ENCODE measurements at regions not wholly inside any gene's neighbourhood (a gene's known extent, or its start where the extent isn't known, plus 50 kb on each side); places are given as distances from the start of the nearest gene placed in this dataset.
"Not testable (repeated sequence)": the region's sequence is repeated elsewhere in the genome, so short reads cannot be mapped to it uniquely, and the experiment has no call there.

DNA sequence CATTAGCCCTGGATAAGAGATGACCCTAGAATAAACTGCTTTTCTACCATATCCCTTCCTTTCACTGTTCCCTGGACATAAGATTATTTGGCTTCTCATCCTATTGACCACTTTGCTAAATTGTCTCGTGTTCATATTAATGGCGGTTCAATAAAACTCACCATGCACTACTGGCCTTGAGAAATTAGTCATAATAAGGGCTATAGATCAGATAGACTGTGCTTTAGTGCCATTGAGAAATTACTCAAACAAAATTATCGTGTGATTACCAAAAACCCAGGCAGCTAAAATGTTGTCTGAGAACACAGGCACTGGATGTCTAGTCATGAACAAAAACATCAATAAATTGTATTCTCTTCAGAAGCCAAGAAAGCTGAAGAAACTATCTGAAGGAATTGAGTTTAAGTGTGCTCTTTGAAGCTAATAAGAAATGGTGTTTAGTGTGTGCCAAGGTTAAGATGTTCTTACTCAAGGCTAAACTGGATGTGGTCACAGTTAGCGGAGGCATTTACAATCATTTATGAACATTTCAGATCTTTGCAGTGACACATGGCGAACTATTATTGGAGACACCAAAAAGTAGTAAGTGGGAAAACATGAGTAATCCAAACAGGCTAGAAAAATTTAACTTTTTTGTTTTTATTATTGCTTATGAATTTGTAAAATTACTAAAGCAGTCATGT lies 460.4 kb upstream of the RORB start:
- DNase-seq, result no peak

DNA sequence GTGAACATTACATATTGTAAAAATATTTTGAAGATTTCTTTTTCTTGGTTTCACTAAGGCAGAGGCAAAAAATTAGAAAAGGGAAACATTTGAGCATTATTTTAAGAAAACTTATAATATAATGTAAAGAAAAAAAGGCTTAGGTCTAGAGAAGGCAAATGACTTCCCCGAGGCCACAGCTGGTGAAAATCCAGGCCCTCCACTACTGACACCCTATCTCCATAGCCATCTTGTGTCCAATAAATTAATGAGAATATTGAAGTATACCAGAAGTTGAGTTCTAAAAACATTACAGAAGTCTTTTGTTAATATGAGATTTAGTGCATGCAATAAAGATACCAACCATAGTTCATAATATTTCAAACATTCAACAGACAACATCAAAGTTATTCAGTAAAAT lies 459.9 kb upstream of the RORB start:
- no peak for DNase-seq

DNA sequence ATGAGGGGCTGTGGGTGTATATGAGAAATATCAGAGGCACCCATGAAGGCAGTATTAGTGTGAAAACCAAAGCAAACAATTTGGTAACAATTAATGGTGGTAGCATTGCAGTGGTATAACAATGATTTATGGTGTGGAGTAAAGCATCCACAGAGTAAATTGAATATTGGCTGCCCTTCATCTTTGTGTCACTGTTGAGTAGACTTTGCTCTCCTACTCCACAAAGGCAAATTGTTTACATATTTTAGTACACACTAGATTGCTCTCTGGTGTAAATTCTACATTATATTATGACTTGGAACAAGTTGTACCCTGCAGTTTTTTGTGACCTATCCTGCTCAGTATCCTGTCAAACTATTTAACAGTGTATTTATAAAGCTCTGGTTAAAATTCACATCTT lies 455.5 kb upstream of the RORB start:
- DNase-seq, result no peak

DNA sequence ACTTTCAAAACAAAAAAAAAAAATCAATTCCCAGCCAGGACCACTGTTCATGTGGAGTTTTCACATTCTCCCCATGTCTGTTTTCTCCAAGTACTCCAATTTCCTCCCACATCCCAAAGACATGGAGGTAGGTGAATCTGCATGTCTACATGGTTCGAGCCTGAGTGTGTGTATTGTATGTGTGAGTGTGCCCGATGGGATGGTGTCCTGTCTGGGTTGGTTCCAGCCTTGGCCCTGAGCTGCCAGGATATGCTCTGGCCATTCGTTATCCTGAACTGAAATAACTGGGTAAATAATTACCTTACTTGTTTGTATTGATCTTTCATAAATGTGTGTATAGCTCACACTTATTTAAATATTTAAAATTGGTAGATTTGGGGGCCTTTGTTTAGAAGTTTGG lies 452.3 kb upstream of the RORB start:
- no peak for DNase-seq

DNA sequence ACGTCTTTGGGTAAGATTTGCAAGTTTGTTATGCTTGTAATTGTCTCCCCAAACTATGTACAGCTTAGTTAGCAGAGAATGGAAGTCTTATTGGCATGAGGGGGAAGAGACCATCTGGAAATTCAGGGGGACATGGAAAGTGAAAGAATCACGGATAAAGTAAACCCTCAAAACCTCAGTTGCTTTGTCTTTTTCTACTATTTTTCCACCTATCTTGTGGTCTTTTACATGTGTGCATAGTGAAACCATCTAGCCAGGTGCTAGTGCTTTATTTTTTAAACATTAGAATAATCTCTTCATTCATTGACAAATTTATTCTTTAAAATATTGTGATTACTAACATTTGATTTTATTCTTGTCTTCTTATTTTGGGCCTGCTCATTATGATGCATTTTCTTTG lies 441.1 kb upstream of the RORB start:
- DNase-seq, result no peak

DNA sequence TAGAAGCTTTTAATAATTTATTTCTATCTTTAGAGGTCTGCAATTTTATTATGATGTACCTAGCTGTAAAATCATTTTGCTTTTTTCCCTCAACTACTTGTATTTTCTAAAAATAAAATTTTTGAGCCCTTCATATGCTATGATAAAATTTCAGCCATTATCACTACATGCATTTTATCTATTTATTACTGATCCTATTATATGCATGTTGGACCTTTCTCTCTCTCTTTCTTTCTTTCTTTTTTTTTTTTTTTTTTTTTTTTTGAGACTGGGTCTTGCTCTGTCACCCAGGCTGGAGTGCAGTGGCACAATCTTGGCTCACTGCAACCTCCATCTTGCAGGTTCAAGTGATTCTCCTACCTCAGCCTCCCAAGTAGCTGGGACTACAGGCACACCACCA lies 440.1 kb upstream of the RORB start:
- not testable (repeated sequence) for DNase-seq

DNA sequence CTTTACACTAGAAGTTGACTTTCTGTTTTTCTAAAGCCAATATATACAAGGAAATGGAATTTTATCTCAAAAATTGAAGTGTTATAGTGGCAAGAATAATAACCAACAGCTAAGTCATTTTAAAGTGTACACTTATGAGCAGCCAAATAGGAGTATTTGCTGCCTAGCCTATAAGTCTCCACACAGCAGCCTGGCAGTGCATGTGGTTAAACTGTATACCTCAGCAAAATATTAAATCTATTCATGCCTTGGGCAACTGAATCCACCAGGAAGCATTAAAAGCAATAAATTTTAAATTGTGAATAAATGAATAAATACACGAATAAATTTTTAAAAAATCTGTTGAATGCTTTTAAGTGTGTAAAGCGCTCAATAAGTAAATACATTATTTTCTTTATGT lies 432.4 kb upstream of the RORB start:
- DNase-seq, result no peak

DNA sequence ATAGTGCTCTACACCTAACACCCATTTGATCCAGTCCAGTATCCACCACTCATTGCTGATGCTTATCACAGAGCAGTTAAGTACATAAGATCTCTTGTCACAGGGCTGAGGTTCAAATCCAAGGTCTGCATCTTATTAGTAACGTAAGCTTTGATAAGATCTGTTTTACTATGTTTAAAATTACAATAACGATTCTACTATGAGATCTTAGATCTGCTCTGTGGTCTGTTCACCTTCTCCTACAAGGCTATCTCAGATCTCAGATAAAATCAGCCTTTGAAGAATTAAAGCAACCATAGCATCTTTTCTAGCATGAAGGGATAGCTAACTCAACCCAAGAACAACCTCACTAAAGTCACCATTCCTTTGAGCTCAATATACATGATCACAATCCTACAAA lies 431.0 kb upstream of the RORB start:
- no peak for DNase-seq

DNA sequence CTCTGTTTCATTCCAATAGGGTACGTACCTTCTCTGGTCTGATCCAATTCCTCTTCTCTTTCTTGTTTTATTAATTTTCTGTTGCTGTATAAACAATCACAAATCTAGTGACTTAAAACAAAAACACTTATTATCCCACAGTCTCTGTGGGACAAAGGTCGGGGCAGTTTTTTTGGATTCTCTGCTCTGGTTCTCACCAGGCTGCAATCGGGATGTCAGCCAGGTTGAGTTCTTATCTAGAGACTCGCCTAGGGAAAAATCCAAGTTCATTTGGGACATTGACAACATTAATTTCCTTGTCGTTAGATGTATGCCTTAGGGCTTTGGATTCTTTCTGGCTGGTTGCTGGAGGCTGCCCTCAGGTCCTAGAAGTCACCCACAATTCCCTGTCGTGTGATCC lies 430.5 kb upstream of the RORB start:
- DNase-seq, result no peak

DNA sequence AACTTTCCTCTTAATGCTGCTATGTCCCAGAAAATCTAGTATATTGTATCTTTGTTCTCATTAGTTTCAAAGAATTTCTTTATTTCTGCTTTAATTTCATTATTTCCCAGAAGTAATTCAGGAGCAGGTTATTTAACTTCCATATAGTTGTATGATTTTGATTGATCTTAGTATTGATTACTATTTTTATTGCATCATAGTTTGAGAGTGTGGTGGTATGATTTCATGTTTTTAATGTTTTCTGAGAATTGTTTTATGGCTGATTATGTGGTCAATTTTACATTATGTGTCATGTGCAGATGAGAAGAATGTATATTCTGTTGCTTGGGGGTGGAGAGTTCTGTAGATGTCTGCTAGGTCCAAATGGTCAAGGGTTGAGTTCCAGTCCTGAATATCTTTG lies 425.6 kb upstream of the RORB start:
- DNase-seq, result no peak

DNA sequence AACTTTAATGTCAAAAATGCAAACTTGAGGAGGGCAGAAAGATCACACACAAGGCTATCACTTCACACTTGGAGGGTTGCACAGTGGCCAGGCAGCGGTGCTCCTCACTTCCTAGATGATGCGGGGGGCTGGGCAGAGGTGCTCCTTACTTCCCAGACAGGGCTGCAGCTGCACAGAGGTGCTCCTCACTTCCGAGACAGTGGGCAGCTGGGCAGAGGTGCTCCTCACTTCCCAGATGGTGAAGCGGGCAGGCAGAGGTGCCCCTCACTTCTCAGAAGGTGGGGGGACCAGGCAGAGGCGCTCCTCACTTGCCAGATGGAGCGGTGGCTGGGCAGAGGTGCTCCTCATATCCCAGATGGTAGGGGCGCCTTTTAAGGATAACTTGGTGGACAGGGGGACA lies 423.2 kb upstream of the RORB start:
- DNase-seq, result no peak

DNA sequence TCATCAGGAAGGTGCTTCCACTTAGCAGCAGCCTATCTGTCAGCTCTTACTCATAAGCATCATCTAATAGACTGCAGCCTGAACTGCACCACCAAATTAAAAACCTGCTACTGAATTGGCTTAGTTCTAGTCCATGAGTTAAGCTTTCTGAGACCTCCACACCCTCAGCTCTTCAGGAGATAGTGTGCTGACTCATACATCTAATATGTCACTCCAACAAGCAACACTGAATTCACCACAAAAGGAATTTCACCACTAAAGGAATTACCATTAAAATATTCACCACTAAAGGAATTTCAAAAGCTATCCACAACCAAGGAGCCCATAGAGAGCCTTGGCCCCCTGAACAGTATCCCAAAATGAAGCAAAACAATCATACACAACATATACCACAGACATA lies 418.5 kb upstream of the RORB start:
- DNase-seq, result no peak

DNA sequence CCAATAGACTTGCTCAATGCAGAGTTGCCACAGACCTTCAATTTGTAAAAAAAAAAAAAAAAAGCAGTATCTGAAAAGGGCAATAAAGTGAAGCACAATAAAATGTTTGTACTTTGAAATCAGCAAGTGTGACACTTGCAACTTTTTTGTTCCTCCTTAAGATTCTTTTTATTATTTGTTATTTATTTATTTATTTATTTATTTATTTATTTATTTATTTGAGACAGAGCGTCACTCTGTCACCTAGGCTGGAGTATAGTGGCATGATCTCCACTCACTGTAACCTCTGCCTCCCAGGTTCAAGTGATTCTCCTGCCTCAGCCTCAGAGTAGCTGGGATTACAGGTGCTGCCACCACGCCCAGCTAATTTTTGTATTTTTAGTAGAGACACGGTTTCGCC lies 416.5 kb upstream of the RORB start:
- not testable (repeated sequence) for DNase-seq

DNA sequence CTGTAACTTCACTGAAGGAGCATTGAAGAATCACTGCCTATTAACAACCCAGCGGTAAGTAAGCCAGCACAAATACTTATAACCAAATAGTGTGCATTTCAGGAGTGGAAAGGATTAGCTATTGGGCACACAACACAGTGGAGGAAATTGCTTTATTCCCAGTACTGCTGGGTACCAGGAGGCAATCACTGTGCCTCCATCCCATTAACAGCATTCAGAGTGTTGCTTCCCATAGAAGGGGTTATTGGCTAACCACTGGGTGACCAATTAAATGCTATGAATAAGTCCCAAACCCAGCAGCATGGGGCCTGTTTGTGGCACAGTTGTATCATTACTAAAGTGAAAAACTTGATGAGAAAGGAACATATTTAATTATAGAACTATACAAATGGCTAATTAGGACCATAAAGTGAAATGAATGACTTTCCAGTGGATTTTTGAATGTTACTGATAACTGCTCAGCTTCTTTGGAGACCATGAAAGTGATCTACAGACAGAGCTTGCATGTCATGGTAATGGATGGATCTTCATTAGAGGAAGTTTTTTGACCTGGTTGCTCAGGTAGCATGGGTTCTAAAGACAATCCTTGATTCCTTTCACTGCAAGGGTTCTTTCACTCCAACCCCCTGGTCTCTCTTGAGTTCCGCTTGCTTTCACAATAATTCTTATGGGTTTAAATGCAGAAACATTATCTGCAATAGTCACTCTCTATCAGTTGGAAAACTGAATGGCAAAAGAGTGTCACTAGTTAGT lies 413.3 kb upstream of the RORB start:
- DNase-seq, result no peak

DNA sequence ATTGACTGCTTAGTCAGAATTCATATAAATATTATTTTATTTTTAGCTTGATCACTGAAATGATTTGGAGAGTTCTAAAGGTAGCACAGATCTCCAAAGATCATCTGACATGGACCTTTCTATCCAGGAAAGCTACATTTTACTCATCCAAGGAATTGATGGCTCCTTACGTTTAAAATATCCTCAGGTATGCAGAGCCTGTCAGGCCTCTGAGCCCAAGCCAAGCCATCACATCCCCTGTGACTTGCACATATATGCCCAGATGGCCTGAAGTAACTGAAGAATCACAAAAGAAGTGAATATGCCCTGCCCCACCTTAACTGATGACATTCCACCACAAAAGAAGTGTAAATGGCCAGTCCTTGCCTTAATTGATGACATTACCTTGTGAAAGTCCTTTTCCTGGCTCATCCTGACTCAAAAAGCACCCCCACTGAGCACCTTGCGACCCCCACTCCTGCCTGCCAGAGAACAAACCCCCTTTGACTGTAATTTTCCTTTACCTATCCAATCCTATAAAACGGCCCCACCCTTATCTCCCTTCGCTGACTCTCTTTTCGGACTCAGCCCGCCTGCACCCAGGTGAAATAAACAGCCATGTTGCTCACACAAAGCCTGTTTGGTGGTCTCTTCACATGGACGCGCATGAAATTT lies 411.6 kb upstream of the RORB start:
- not testable (repeated sequence) for DNase-seq

DNA sequence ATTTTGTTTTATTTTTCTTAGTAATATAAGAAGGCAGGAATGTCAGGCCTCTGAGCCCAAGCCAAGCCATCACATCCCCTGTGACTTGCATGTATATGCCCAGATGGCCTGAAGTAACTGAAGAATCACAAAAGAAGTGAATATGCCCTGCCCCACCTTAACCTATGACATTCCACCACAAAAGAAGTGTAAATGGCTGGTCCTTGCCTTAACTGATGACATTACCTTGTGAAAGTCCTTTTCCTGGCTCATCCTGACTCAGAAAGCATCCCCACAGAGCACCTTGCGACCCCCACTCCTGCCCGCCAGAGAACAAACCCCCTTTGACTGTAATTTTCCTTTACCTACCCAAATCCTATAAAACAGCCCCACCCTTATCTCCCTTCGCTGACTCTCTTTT lies 406.2 kb upstream of the RORB start:
- DNase-seq, result not testable (repeated sequence)

DNA sequence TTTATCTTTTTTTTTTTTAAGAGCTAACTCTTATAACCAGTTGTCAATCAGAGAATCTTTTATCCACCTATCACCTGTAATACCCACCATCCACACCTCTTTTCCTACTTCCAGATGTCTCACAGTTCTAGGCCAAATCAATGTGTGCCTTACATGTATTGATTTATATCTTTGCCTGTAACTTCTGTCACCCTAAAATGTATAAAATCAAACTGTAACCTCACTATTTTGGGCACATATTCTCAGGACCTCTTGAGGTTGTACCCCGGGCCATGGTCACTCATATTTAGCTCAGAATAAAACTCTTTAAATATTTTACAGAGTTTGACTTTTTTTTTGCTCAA lies 404.7 kb upstream of the RORB start:
- no peak for DNase-seq

DNA sequence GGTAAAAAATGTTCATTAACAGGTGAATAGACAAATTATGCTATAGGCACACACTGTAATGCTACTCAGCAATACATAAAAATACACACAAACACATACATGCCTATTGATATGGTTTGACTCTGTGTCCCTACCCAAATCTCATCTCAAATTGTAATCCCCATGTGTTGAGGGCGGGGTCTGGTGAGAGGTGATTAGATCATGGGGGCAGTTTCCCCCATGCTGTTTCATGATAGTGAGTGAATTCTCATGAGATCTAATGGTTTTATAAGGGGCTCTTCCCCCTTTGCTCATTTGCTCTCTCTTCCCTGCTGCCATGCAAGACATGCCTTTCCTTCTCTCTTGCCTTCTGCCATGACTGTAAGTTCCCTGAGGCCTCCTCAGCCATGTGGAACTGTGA lies 403.1 kb upstream of the RORB start:
- DNase-seq, result not testable (repeated sequence)

DNA sequence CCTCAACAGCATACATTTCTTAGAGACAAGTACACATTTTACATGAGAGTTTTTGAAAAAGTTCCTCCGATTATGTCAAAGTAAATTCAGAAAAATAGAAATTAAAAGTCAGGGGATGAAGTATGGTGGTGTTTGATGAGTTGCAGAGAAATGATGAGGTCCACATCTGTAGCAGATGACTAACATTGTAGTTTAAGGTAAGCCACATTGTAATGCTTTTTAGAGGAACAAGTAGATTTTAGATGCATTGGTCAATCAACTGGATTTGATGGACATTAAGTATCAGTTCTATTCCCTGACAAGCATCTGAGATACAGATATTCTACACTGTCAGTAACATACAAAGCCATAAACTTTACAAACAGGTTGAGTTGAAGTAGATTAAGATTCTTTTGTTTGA lies 402.4 kb upstream of the RORB start:
- DNase-seq, result no peak

DNA sequence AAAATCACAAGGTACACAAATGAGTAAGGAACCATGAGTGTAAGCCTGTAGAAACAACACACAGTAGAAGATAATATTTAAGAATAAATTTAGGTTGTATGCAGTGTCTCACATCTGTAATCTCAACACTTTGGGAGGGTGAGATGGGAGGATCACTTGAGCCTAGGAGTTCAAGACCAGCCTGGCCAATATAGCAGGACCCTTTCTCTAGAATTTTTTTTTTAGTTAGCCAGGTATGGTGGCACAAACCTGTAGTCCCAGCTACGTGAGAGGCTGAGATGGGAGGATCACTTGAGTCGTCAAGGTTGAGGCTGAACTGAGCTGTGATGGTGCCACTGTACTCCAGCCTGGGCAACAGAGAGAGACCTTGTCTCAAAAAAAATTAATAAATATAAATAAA lies 401.2 kb upstream of the RORB start:
- DNase-seq, result no peak

DNA sequence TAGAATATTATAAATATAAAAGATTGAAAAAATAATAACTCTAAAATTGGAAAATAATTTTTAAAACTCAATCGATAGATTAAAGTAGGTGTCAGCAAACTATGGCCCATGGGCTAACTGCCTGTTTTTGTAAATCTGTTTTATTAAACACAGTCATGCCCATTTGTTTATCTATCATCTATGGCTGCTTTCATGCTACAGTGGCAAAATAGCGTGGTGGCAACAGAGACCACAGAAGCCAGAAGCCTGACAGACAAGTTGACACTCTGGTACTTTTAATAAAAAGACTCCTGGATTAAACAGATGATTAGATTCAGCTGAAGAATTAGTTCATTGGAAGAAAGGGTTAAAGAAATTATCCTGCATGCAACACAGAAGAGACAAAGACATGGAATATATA lies 400.7 kb upstream of the RORB start:
- DNase-seq, result no peak

DNA sequence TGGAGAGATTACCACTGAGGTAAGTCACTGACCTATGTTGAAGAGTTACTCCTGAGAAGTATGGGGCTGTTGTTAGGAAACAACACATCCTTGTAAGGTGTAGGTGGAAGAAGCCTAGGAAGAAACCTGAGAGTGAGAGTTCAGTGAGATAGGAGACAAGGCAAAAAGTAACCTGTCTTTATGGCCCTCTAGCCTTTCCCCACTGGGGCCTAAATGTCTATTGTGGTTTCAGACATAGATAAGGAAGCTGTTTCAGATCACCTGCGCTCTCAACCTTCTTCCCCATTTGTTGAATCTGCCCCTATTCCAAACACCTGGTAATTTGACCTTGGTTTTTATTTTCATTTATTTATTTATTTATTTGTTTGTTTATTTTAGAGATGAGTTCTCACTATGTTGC lies 397.1 kb upstream of the RORB start:
- no peak for DNase-seq

DNA sequence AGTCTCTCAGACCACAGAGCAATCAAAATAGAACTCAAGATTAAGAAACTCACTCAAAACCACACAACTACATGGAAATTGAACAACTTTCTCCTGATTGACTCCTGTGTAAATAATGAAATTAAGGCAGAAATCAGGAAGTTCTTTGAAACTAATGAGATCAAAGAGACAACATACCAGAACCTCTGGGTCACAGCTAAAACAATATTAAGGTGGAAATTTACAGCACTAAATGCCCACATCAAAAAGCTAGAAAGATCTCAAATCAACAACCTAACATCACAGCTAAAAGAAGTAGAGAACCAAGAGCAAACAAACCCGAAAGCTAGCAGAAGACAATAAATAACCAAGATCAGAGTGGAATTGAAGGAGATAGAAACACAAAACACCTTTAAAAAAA lies 395.0 kb upstream of the RORB start:
- not testable (repeated sequence) for DNase-seq

DNA sequence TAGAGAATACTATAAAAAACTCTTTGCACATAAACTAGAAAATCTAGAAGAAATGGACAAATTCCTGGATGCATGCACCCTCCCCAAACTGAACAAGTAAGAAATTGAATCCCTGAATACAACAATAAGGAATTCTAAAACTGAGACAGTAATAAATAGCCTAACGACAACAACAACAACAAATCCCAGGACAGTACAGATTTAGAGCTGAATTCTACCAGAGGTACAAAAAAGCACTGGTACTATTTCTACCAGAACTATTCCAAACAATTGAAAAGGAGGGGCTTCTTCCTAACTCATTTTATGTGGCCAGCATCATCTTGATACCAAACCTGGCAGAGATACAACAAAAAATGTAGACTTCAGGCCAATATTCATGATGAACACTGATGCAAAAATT lies 394.4 kb upstream of the RORB start:
- no peak for DNase-seq

DNA sequence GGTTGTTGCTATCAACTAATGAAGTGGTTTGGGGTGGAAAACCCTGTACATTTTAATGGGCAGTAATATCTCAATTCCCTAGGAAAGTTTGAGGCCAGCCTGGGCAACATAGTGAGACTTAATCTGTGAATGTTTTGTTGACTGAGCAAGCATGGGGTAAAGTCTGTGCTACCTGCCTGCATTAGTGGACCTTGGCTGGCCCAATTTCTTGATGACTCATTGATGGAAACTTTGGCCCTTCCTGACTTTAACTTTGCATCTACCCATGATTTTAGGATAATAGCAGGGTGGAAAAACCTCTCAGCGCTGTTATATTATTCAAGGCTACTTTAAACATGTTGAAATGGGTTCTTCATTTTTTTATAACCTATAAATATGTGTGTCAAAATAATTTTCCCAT lies 389.4 kb upstream of the RORB start:
- no peak for DNase-seq
